ENCODE measurements at regions not wholly inside any gene's neighbourhood (a gene's known extent, or its start where the extent isn't known, plus 50 kb on each side); places are given as distances from the start of the nearest gene placed in this dataset.
"Not testable (repeated sequence)": the region's sequence is repeated elsewhere in the genome, so short reads cannot be mapped to it uniquely, and the experiment has no call there.

DNA sequence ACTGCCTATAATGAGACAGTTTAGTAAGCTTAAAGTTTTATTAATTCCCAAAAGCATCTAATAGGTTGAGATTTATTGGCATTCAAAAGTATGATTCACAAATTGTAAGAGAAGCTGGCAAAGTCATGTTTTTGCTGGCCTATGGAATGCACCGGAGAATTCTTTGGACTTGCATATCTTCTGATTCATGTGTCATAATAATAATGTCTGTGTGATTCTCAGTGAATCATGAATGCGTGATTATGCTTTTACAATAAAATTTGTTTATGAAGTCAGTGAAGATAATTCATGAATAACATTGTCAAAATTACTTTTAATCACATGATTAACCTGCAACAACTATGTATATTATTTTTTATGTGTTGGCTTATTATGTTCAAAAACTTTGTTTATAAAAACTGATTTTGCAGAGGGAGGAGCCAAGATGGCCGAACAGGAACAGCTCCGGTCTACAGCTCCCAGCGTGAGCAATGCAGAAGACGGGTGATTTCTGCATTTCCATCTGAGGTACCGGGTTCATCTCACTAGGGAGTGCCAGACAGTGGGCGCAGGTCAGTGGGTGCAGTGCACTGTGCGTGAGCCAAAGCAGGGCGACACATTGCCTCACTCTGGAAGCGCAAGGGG is 389.2 kb downstream of the SRGAP2C start:
- TF ChIP-seq, protein P1, sequence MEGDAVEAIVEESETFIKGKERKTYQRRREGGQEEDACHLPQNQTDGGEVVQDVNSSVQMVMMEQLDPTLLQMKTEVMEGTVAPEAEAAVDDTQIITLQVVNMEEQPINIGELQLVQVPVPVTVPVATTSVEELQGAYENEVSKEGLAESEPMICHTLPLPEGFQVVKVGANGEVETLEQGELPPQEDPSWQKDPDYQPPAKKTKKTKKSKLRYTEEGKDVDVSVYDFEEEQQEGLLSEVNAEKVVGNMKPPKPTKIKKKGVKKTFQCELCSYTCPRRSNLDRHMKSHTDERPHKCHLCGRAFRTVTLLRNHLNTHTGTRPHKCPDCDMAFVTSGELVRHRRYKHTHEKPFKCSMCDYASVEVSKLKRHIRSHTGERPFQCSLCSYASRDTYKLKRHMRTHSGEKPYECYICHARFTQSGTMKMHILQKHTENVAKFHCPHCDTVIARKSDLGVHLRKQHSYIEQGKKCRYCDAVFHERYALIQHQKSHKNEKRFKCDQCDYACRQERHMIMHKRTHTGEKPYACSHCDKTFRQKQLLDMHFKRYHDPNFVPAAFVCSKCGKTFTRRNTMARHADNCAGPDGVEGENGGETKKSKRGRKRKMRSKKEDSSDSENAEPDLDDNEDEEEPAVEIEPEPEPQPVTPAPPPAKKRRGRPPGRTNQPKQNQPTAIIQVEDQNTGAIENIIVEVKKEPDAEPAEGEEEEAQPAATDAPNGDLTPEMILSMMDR (IDR thresholded peaks at IDR 0.05) = not testable (repeated sequence)
- TF ChIP-seq POLR2A, EP300 (IDR thresholded peaks at IDR 0.05): not testable (repeated sequence)

Measured in sigmoid colon (tissue), 4 donors.